OCI-LY1 (cell line): ENCODE measurements at regions not wholly inside any gene's neighbourhood (a gene's known extent, or its start where the extent isn't known, plus 50 kb on each side); places are given as distances from the start of the nearest gene placed in this dataset.

Experiments used
- CTCF ChIP-seq: fragments of 200-600 bp; sonication (generic), shearing (Covaris generic); IDR thresholded peaks from 2 replicates; pipeline ENCODE4 v1.5.1; 2017; ENCODE audit warnings: mild to moderate bottlenecking, antibody characterized with exemption, low read length, moderate library complexity, mixed read lengths
- EZH2 ChIP-seq: fragments of 200-600 bp; sonication (generic), shearing (Covaris generic); IDR thresholded peaks from 2 replicates; pipeline ENCODE4 v1.8.0; 2017; ENCODE audit warnings: borderline replicate concordance, mixed run types, mild to moderate bottlenecking, antibody characterized with exemption, low read length, moderate library complexity, mixed read lengths

- TF ChIP-seq CTCF (no peak), EZH2 (no peak)
These were observed 300.3 kb upstream of the ARSJ start for GRCh38 chr4:114279711-114280110.
